Skeletal muscle cell (primary cell): ENCODE measurements at regions not wholly inside any gene's neighbourhood (a gene's known extent, or its start where the extent isn't known, plus 50 kb on each side); places are given as distances from the start of the nearest gene placed in this dataset.

ENCODE experiments used
- DNase-seq: peaks from one replicate; pipeline ENCODE4 v3.0.0-alpha.2; 2010; ENCODE audit warnings: low read depth
- H3K4me3 ChIP-seq: 2 replicates; pipeline ENCODE4 v1.5.1; 2011; ENCODE audit warnings: low read depth, mild to moderate bottlenecking, control low read depth, low read length, moderate library complexity

DNA sequence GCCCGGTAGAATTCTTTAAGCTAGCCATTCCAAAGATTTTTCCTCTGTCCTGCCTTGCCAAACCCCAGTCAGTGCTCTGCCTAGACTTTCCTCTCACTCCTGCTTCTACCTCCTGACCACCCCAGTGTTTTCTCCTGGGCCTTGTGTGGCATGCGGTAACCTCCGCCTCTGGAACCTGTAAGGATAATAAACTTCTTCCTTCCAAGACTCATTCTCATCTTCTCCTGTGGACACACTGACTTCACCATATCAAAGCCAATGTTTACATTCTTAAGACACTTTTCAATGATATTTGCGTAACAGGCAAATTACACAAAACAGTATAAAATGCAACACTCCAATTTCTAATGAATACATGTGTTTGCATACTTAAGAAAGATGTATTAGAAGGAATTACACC is 354.6 kb downstream of the RNF144B start:
- no peak overlapping the region for H3K4me3 ChIP-seq
- DNase-seq = no peak

DNA sequence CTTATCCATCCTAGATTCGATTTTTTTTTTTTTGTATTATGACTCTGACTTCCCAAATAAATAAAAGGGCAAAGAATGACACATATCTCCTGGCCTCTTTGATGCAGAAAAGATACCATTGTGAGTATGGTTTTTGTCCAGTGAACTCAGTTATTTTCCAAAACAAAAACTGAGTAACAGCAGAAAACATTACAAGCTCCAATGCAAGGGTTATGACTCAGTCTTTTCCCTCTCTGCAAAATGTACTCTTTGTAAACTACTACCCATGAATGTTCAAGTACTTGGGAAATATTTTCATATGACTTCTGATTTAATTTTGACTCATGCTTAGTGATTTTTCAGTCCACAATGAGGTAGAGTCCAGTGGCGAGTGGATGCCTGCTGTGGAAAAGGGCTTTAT is 355.3 kb downstream of the RNF144B start:
- no peak overlapping the region for H3K4me3 ChIP-seq
- no peak for DNase-seq

DNA sequence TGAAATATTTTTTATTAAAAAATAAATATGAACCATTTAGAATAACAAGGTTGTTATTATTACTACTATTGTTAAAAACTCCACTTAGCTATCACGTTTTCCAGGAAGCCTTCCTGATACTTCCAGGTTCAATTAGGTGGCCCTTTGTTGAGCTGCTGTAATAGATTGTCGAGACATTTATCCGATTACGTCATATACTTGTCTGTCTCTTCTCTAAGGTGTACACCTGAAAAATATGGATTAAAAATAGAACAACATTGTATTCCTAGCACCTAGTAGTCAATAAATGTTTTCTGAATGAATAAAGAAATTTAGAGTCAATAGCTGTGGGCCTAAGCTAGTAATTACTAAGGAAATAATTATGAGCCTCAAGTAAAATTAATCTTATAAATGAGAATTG is 359.6 kb downstream of the RNF144B start:
- DNase-seq = no peak
- H3K4me3 ChIP-seq = no peak overlapping the region

DNA sequence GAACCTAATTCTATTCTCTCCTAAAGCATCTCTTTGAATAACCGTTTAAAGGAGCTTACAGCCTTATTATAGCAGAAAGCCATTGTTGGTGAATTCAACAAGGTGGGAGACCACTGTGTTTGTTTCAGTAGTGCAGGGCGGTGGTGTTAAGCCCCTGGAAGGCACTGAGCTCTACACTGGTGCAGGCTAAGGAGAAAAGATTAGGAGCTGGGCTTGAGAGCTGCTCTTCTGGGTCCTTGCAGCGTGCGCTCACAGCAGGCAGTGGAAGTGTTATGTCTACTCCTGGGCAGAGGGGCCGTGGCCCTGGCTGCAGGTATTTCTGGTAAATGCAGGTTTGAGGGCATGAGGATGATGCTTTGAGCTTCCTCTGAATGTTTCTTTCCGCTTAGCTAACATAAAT is 361.2 kb downstream of the RNF144B start:
- no peak overlapping the region for H3K4me3 ChIP-seq
- no peak for DNase-seq

DNA sequence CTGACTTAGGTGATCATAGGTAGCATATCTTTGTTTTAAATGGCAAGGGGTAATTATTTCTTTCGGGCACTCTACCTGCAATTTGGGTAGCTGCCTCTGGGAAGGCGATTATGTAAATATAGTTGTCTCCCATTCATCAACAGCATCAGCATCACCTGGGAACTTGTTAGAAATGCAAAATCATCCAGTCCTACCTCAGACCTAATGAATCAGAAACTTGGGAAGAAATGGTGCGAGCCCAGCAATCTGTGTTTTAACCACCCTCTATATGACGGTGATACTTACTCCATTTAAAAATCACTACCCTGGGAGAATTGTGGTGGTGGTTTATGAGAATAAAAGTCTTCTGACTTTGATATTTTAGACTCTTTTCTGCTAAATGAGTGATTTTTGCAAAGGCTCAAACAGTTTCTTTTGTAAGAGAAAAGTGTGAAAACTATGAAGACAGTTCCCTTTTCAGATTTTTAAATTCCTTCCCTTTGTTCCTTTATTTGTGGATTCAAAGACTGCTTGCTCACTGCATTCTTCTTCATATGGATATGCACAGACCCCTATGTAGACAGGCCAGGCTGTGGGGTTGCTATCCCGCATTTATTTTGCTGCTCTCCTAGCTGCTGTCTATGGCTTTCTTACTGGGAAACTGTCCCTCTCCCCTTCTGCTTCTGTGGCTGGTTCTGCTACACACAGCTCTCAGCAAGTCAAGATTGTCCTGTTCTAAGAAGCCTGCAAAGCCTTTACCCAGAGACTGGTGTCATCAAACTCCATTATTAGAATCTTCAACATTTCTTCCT is 365.3 kb downstream of the RNF144B start:
- no peak overlapping the region for H3K4me3 ChIP-seq
- no peak for DNase-seq

DNA sequence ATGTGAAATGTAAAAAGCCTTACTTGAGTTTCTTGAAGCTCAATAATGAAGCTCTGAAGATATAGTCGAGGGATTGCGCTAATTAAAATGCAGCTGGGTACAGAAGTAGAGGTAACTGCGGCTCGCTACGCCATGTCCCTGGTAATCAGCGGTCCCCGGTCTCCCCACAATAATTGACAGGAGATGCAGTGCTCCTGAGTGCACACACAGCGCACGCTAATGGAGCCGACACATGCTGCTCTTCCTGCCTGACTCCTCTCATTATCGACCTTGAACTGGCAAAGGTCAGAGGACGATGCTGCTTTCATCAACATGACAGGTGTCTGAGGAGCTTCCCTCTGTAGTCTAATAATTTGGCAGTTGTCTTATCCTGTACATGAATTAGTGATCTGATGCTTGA is 365.9 kb downstream of the RNF144B start:
- DNase-seq = no peak
- no peak overlapping the region for H3K4me3 ChIP-seq

DNA sequence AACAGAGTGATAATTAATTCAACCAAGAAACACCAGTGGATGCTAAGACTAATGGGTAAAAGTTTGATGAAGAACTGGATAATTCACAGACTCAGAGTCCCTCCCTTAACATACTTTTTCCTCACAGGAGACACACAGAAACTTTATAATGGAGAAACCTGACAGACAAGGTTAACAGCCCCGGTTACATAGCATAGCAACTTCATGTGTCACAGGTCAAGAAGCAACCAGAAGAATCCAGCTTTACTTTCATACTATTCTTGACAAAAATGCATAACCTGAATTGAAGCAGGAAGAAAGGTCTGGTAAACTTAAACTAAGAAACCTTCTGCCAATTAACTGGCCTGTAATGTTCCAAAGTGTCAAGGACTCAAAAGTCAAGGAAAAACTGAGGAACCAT is 375.9 kb downstream of the RNF144B start:
- no peak overlapping the region for H3K4me3 ChIP-seq
- DNase-seq = no peak

DNA sequence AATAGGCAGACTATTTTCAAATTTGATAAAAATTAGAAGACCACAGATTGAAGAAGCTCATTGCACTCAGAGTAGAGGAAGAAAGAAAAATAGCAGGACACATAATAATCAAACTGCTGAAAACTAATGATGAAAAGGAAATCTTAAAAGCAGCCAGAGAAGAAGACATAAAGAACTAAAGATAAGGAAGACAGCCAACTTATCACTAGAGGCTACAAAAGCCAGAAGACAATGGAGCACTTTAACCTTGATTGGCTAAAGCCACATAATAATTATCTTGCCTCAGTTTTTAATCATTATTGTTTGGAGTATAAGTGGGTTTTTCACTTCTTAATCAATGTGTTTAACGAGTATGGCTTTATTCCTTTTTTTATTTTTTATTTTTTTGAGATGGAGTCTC is 397.6 kb downstream of the RNF144B start:
- DNase-seq = no peak
- H3K4me3 ChIP-seq = no peak overlapping the region

DNA sequence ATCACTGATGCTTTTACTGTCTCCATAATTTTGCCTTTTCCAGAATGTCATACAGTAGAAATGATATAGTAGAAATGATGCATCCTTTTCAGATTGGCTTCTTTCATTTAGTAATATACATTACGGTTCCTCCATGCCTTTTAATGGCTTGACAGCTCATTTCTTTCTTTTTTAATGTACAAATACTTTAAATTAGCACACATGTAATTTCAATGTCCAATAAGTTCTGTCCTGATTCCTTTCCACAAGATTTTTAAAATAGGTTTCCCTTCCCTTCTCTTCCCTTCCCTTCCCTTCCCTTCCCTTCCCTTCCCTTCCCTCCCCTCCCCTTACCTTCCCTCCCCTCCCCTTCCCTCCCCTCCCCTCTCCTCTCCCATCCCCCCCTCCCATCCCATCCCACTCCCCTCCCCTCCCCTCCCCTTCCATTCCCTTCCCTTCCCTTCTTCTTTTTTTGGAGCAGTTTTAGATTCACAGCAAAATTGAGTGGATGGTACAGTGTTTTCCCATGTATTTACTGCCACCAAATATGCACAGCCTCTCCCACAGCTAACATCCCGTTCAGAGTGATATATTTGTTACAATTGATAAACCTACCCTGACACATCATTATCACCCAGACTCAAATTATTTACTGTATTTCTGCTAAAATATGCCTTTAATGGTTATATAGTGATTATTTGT is 398.8 kb downstream of the RNF144B start:
- no peak overlapping the region for H3K4me3 ChIP-seq

DNA sequence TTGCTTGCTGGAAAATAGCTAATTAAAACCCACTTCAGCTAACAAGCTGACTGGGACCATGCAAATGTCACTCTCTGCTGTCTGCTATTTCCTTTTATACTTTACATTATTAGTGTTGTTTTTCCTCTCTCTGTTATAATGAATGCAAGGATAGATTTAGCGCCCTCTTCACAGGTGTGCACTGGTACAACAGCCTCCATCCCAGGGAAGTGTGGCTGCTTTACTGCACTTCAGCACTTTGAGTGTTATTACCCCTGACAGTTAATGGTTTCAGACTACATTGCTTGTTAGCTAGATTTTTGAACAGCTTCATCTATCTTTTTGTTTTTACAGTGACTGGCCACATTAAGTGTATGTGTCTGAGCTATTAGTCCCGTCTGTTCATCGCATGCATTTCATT is 405.7 kb downstream of the RNF144B start:
- no peak for DNase-seq
- no peak overlapping the region for H3K4me3 ChIP-seq

More for the DNA sequence above, 398.8 kb downstream of the RNF144B start:
- no peak for DNase-seq

DNA sequence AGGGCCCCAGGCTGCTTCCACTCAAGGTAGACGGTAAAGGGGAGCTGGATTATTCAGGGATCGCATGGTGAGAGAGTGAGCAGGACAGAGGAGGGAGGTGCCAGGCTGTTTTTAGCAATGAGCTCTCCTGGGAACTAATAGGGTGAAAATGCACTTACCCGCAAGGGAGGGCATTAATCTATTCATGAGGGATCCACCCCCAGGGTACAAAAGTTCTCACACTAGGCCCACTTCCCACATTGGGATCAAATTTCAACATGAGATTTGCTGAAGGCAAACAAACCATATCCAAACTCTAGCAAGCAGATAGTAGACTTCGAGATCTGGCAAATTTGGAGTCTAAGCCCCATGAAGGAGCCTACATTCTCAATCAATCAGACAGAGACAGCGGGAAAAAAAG is 408.6 kb downstream of the RNF144B start:
- no peak for DNase-seq
- no peak overlapping the region for H3K4me3 ChIP-seq

DNA sequence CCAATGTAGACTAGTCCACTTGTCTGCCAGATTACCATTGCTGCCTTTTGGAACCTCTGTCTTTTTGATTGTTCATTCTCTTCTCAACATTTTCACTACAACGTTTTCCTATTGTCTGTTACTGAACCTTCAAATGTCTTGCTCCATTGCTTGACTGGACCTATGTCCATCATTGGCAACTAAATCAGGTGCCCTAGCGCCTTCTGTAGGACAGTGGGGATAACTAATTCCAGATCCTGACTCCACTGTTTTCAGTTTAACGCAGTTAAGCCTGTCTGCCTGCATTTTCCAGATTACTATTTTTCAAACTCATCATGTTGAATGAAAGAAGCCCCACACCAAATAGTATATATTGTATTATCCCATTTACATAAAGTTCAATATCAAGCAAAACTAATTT is 433.6 kb downstream of the RNF144B start:
- no peak overlapping the region for H3K4me3 ChIP-seq
- DNase-seq = no peak

DNA sequence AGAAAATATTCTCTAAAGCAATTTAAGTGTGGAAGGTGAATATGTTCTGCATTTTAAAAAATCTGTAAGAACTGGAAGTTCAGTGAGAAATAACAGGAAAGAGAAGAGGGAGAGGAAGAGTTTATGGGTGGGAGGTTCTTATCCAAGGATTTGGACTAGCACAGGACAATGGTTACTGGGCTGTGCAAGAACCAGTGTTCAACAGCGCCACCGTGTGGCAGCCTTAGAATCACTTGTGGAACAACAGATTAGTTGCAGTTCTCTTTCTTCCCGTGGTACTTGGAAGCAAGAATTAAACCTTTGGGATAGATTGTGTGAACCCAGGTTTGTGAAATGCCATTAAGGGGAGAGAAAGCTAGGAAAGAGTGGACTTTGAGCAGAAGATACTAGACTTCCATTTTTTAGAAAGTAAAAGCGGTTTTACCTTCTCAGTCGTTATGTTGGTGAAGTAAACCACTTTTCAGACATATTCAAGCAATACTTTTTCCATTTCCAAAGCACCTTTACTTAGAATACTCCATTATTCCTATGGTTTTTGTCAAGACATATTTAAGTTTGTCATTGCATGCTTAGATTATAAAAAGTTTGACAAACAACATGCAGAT is 436.7 kb downstream of the RNF144B start:
- H3K4me3 ChIP-seq = no peak overlapping the region
- no peak for DNase-seq

DNA sequence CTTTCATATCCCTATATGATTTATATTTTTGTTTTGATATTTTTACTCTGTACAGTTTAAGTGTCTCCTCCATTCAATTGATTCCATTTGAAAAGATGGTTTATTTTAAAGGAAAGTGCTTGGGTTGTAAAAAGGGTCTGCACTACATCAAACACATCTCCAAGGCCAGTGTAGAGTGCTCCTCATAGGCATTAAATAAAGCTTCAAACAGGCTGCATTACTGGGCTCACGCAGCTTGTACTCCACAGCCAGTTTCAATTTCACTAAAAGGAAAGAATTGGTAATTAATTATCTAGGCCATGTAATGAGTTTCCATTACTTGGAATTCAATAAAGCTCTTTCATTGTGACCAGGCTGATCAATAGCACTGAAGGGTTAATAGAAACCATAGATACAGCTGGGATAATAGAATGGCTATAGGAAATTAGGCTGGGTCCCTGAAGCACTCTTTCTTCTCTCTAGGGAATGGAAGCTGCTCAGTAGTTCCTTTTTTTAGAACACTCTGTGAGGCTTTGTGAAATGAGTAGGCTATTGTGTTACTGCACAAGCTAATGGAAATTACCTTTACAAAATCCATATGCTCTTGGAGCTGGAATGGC is 442.2 kb downstream of the RNF144B start:
- no peak for DNase-seq

DNA sequence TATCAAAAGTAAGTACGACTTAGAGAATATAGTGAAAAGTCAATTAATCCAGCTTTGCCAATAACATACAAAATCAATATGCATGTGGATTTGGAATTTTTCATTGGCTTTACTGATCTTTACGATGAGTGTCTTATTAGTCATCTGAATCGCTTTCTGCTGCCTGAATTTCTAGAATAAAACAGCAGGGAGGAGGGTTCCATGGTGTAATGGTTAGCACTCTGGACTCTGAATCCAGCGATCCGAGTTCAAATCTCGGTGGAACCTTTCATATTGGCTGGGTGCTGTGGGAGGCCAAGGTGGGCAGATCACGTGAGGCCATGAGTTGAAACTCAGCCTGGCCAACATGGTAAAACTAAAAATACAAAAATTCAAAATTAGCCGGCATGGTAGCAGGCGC is 448.8 kb downstream of the RNF144B start:
- H3K4me3 ChIP-seq = no peak overlapping the region
- DNase-seq = no peak

More for the DNA sequence above, 442.2 kb downstream of the RNF144B start:
- no peak overlapping the region for H3K4me3 ChIP-seq

DNA sequence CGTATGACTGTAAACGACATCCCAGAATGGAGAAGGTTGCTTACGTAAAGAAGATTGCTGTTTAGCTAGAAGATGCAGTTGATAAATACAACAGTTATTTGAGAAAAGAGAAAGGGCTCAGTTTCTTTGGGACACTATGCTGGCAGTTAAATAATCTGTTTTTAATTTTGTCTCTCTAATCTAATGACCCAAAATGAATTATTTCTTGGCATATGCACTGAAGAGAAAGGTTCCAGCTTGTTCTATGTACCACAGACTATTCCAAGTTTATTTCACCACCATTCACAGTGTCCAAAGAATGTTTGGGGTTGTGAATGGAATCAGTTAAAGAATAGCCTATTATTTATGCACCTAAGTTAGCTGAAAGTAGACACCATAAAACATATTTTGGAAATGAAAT is 449.9 kb downstream of the RNF144B start:
- DNase-seq = no peak

DNA sequence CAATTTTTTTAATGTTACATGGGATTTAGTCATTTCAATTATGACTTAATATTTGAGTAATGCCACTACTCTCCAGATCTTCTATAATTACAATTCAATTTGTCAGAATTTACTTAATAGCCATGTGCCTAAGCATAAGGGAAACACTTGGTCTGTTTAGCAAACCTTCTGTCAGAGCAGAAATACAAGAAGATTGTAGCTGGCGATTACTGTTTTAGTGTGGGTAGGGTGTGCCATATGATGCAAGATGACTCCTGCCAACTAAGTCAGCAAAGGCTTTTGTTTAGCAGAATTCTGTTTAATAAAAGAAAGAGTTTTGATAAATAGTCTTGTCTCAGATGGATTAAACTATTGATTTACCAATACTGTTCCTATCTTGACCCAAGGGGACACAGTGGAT is 455.4 kb downstream of the RNF144B start:
- H3K4me3 ChIP-seq = no peak overlapping the region
- no peak for DNase-seq

More for the DNA sequence above, 449.9 kb downstream of the RNF144B start:
- H3K4me3 ChIP-seq = no peak overlapping the region

DNA sequence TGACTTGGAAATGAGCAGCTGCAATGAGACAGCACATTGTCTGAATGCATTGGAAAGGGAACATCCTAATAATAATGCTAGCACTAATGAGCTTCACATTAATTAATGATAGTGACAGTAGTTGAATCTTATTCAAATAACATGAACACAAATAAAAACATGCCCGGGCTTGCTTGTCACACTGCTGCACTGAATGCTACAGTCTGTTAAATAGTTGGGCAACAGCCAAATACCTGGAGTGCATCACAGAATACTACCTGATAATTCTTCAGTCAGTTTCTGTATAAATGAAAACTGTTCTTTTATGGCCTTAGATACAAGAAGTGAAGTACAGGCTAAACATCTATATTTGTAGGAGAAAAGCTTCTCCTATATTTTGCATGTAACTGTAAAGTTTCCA is 458.7 kb downstream of the RNF144B start:
- no peak overlapping the region for H3K4me3 ChIP-seq
- DNase-seq = no peak

DNA sequence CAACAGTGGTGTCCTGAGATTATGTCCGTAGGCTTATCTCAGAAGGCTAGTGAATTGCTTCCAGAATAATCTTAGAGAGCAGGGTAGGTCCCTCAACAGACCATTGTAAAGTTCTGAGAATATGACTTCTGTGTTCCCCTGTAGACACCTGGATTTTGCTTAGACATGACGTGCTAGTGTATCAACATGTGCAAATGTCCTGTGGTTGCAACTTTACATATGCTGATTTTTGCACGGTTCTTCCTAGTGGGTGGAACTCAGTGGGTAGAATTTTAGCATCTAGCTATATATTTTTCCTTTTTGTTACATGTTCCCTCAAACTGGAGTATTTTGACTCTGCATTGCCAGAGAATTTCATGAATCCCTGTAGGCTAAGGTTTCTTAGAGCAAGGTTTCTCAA is 459.2 kb downstream of the RNF144B start:
- no peak for DNase-seq
- no peak overlapping the region for H3K4me3 ChIP-seq

DNA sequence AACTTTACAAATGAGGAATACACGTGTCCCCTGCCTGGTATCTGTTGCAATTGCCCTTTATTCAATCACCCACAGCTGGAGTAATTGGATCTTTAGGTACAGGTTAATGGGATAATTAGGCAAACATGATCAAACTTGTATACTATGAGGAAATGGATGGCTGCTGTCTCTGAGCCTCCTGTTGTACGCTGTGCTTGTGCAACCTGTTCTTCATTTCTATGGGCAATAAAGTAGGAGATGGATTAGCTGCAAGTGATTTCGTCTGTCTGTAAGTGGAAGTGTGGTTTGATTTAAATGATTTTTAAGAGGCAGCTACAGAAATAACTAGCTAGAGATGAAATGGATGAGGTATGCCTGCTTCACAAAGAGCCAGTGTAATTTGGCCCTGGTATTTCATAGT is 474.1 kb downstream of the RNF144B start:
- no peak for DNase-seq
- no peak overlapping the region for H3K4me3 ChIP-seq
